Activated T-cell treated with anti-CD3 and anti-CD28 coated beads, Interleukin-2, amount 50 U/mL, for 72 hours (primary cell): ENCODE measurements at regions not wholly inside any gene's neighbourhood (a gene's known extent, or its start where the extent isn't known, plus 50 kb on each side); places are given as distances from the start of the nearest gene placed in this dataset.

Source experiments
- ATAC-seq, 2 donors: fragments of 150-1000 bp; cut with Tn5 transposase; replicated peaks in 1 of 2; 2 replicates each; pipeline ENCODE4 v1.10.0; 2021; ENCODE audit warnings: moderate library complexity in 2 of 2, mild to moderate bottlenecking in 1 of 2
- DNase-seq, 2 donors: peaks; one replicate each; pipeline ENCODE4 v3.0.0; 2021 to 2022; ENCODE audit warnings: mixed read lengths in 1 of 2
- H3K27ac Mint-ChIP-seq: one replicate; pipeline ENCODE4 v1.8.0; 2022; ENCODE audit warnings: mild to moderate bottlenecking, moderate library complexity, mixed read lengths
- H3K27me3 Mint-ChIP-seq: one replicate; pipeline ENCODE4 v1.8.0; 2022; ENCODE audit warnings: low read depth, mixed read lengths
- H3K36me3 Mint-ChIP-seq, 2 donors: one replicate each; pipeline ENCODE4 v1.8.0; 2022; ENCODE audit warnings: mixed read lengths in 2 of 2, mild to moderate bottlenecking in 1 of 2; ENCODE audit not compliant: insufficient read depth in 2 of 2
- H3K4me1 Mint-ChIP-seq: one replicate; pipeline ENCODE4 v1.8.0; 2022; ENCODE audit warnings: low read depth, mixed read lengths
- H3K4me3 Mint-ChIP-seq, 2 donors: one replicate each; pipeline ENCODE4 v1.8.0; 2022; ENCODE audit warnings: mild to moderate bottlenecking in 2 of 2, mixed read lengths in 2 of 2, moderate library complexity in 2 of 2
- H3K9me3 Mint-ChIP-seq, 2 donors: one replicate each; pipeline ENCODE4 v1.8.0; 2022; ENCODE audit warnings: mixed read lengths in 2 of 2

- Mint-ChIP-seq H3K4me3 (no peak overlapping the region), H3K27ac (no peak overlapping the region), H3K4me1 (no peaks in the 10 kb centered on the region), H3K9me3 (peaks cover 11% of the 10 kb centered on the region in 2 donors), H3K36me3 (no peaks in the 10 kb centered on the region), H3K27me3 (no peaks in the 10 kb centered on the region)
- ATAC-seq: no peak
- DNase-seq: no peak
Observed at GRCh38 chr4:187550256-187550950, 445.2 kb upstream of the ZFP42 start.

GRCh38 chr4:187552781-187553180 lies 442.8 kb upstream of the ZFP42 start:
- ATAC-seq: no peak

GRCh38 chr4:187555174-187555573 lies 440.4 kb upstream of the ZFP42 start:
- Mint-ChIP-seq H3K27ac (no peak overlapping the region), H3K4me1 (no peaks in the 10 kb centered on the region), H3K4me3 (no peak overlapping the region), H3K27me3 (no peaks in the 10 kb centered on the region), H3K9me3 (peaks cover 3 to 7% of the 10 kb centered on the region in 2 donors), H3K36me3 (no peaks in the 10 kb centered on the region)
- DNase-seq: no peak
- ATAC-seq: no peak

More at GRCh38 chr4:187552781-187553180, 442.8 kb upstream of the ZFP42 start:
- H3K4me1 Mint-ChIP-seq: no peaks in the 10 kb centered on the region
- no peak overlapping the region for H3K27ac Mint-ChIP-seq
- peaks cover 5 to 8% of the 10 kb centered on the region in 2 donors for H3K9me3 Mint-ChIP-seq
- H3K4me3 Mint-ChIP-seq: no peak overlapping the region
- H3K36me3 Mint-ChIP-seq: no peaks in the 10 kb centered on the region
- no peak for DNase-seq
- H3K27me3 Mint-ChIP-seq: no peaks in the 10 kb centered on the region

- DNase-seq (no peak), ATAC-seq (no peak)
- H3K36me3 Mint-ChIP-seq: peaks cover 0 to 2% of the 10 kb centered on the region in 2 donors
- peaks cover 5% of the 10 kb centered on the region in 2 donors for H3K9me3 Mint-ChIP-seq
- no peaks in the 10 kb centered on the region for H3K27me3 Mint-ChIP-seq
- no peak overlapping the region for H3K27ac Mint-ChIP-seq
- H3K4me3 Mint-ChIP-seq: no peak overlapping the region
- no peaks in the 10 kb centered on the region for H3K4me1 Mint-ChIP-seq
Observed at GRCh38 chr4:187558391-187558790, 437.2 kb upstream of the ZFP42 start.

- DNase-seq: no peak
- Mint-ChIP-seq H3K9me3 (peaks cover 4 to 5% of the 10 kb centered on the region in 2 donors), H3K4me1 (no peaks in the 10 kb centered on the region), H3K4me3 (no peak overlapping the region), H3K27me3 (no peaks in the 10 kb centered on the region), H3K36me3 (peaks cover 2% of the 10 kb centered on the region in 2 donors), H3K27ac (no peak overlapping the region)
- no peak for ATAC-seq
Observed at GRCh38 chr4:187562345-187562744, 433.2 kb upstream of the ZFP42 start.

- no peak overlapping the region for H3K4me3 Mint-ChIP-seq
- H3K36me3 Mint-ChIP-seq: peaks cover 3% of the 10 kb centered on the region in 2 donors
- no peaks in the 10 kb centered on the region for H3K27me3 Mint-ChIP-seq
- no peaks in the 10 kb centered on the region for H3K4me1 Mint-ChIP-seq
- ATAC-seq (no peak), DNase-seq (no peak)
- no peak overlapping the region for H3K27ac Mint-ChIP-seq
- H3K9me3 Mint-ChIP-seq: peaks cover 3 to 5% of the 10 kb centered on the region in 2 donors
Observed at GRCh38 chr4:187565416-187565815, 430.2 kb upstream of the ZFP42 start.

GRCh38 chr4:187569871-187570270 lies 425.7 kb upstream of the ZFP42 start:
- H3K27me3 Mint-ChIP-seq: no peaks in the 10 kb centered on the region
- no peak for ATAC-seq

GRCh38 chr4:187575706-187576105 lies 419.9 kb upstream of the ZFP42 start:
- H3K4me1 Mint-ChIP-seq: no peaks in the 10 kb centered on the region
- no peak overlapping the region for H3K4me3 Mint-ChIP-seq

More at GRCh38 chr4:187569871-187570270, 425.7 kb upstream of the ZFP42 start:
- peaks cover 1 to 3% of the 10 kb centered on the region in 2 donors for H3K36me3 Mint-ChIP-seq
- peaks cover 2 to 11% of the 10 kb centered on the region in 2 donors for H3K9me3 Mint-ChIP-seq
- no peak for DNase-seq
- no peak overlapping the region for H3K4me3 Mint-ChIP-seq
- H3K4me1 Mint-ChIP-seq: no peaks in the 10 kb centered on the region
- H3K27ac Mint-ChIP-seq: no peak overlapping the region

GRCh38 chr4:187576751-187577150 lies 418.8 kb upstream of the ZFP42 start:
- Mint-ChIP-seq H3K9me3 (peaks cover 1 to 6% of the 10 kb centered on the region in 2 donors), H3K4me1 (no peaks in the 10 kb centered on the region), H3K4me3 (no peak overlapping the region), H3K36me3 (peaks cover 0 to 2% of the 10 kb centered on the region in 2 donors), H3K27me3 (no peaks in the 10 kb centered on the region), H3K27ac (no peak overlapping the region)
- no peak for ATAC-seq
- DNase-seq: no peak

More at GRCh38 chr4:187575706-187576105, 419.9 kb upstream of the ZFP42 start:
- Mint-ChIP-seq H3K27me3 (no peaks in the 10 kb centered on the region), H3K9me3 (peaks cover 1 to 9% of the 10 kb centered on the region in 2 donors), H3K36me3 (no peaks in the 10 kb centered on the region), H3K27ac (no peak overlapping the region)
- ATAC-seq (no peak), DNase-seq (no peak)

- ATAC-seq (no peak), DNase-seq (no peak)
- Mint-ChIP-seq H3K9me3 (peaks cover 1 to 6% of the 10 kb centered on the region in 2 donors), H3K36me3 (peaks cover 0 to 2% of the 10 kb centered on the region in 2 donors), H3K27me3 (no peaks in the 10 kb centered on the region), H3K4me3 (no peak overlapping the region), H3K4me1 (no peaks in the 10 kb centered on the region), H3K27ac (no peak overlapping the region)
Observed at GRCh38 chr4:187577941-187578480, 417.6 kb upstream of the ZFP42 start.

- H3K27me3 Mint-ChIP-seq: no peaks in the 10 kb centered on the region
- H3K27ac Mint-ChIP-seq: no peak overlapping the region
- H3K4me3 Mint-ChIP-seq: no peak overlapping the region
- no peak for DNase-seq
- ATAC-seq: no peak
- no peaks in the 10 kb centered on the region for H3K4me1 Mint-ChIP-seq
- peaks cover 2% of the 10 kb centered on the region in 2 donors for H3K9me3 Mint-ChIP-seq
- H3K36me3 Mint-ChIP-seq: peaks cover 0 to 2% of the 10 kb centered on the region in 2 donors
Observed at GRCh38 chr4:187586892-187587291, 408.7 kb upstream of the ZFP42 start.

- H3K36me3 Mint-ChIP-seq: peaks cover 0 to 1% of the 10 kb centered on the region in 2 donors
- no peak overlapping the region for H3K27ac Mint-ChIP-seq
- no peaks in the 10 kb centered on the region for H3K4me1 Mint-ChIP-seq
- no peaks in the 10 kb centered on the region for H3K27me3 Mint-ChIP-seq
- no peak for ATAC-seq
- peaks cover 0 to 4% of the 10 kb centered on the region in 2 donors for H3K9me3 Mint-ChIP-seq
- no peak overlapping the region for H3K4me3 Mint-ChIP-seq
- DNase-seq: no peak
Observed at GRCh38 chr4:187598196-187598595, 397.4 kb upstream of the ZFP42 start.

GRCh38 chr4:187602339-187603092 lies 393.1 kb upstream of the ZFP42 start:
- ATAC-seq (no peak), DNase-seq (no peak)
- H3K4me1 Mint-ChIP-seq: no peaks in the 10 kb centered on the region
- H3K4me3 Mint-ChIP-seq: no peak overlapping the region
- H3K36me3 Mint-ChIP-seq: no peaks in the 10 kb centered on the region
- no peaks in the 10 kb centered on the region for H3K27me3 Mint-ChIP-seq
- H3K9me3 Mint-ChIP-seq: no peaks in the 10 kb centered on the region
- H3K27ac Mint-ChIP-seq: no peak overlapping the region
